DND-41 (cell line): ENCODE measurements at regions not wholly inside any gene's neighbourhood (a gene's known extent, or its start where the extent isn't known, plus 50 kb on each side); places are given as distances from the start of the nearest gene placed in this dataset.

Source experiments
- ATAC-seq: fragments of 200-7000 bp; cut with Tn5 transposase; 3 replicates; pipeline ENCODE4 v1.9.1; 2021; ENCODE audit warnings: low read depth; ENCODE audit not compliant: insufficient read depth
- DNase-seq: peaks from one replicate; pipeline ENCODE4 v3.0.0-alpha.2; 2020
- H2AFZ ChIP-seq: 2 replicates; pipeline ENCODE4 v1.6.0; 2012; ENCODE audit warnings: low read depth, low read length
- H3K27ac ChIP-seq: 2 replicates; pipeline ENCODE4 v1.5.1; 2012; ENCODE audit warnings: low read length, inconsistent platforms
- H3K27me3 ChIP-seq: fragments of 200-600 bp; sonication (generic); 2 replicates; pipeline ENCODE4 v1.6.0; 2012; ENCODE audit warnings: low read length, mild to moderate bottlenecking, inconsistent platforms; ENCODE audit not compliant: insufficient read depth, poor library complexity
- H3K36me3 ChIP-seq: 2 replicates; pipeline ENCODE4 v1.5.1; 2012; ENCODE audit warnings: low read length, inconsistent platforms; ENCODE audit not compliant: insufficient read depth
- H3K4me1 ChIP-seq: 2 replicates; pipeline ENCODE4 v1.5.1; 2012; ENCODE audit warnings: mild to moderate bottlenecking, low read length; ENCODE audit not compliant: insufficient read depth
- H3K4me2 ChIP-seq: 2 replicates; pipeline ENCODE4 v1.6.0; 2012; ENCODE audit warnings: mild to moderate bottlenecking, moderate library complexity, low read length, inconsistent platforms; ENCODE audit not compliant: insufficient read depth
- H3K4me3 ChIP-seq, 2 experiments: fragments of 200-600 bp in 1 of 2; shearing (Covaris generic) in 1 of 2; 2 replicates each; pipeline ENCODE4 v1.5.1; 2012 to 2016; ENCODE audit warnings: inconsistent platforms in 2 of 2, low read length in 2 of 2, mild to moderate bottlenecking in 2 of 2, low read depth in 1 of 2, moderate library complexity in 1 of 2
- H3K79me2 ChIP-seq: 2 replicates; pipeline ENCODE4 v1.6.0; 2012; ENCODE audit warnings: low read length, inconsistent platforms; ENCODE audit not compliant: insufficient read depth
- H3K9ac ChIP-seq: 2 replicates; pipeline ENCODE4 v1.6.0; 2012; ENCODE audit warnings: low read depth, mild to moderate bottlenecking, inconsistent platforms, low read length, moderate library complexity
- H3K9me3 ChIP-seq: 2 replicates; pipeline ENCODE4 v1.5.1; 2012; ENCODE audit warnings: low read length, moderate library complexity, mild to moderate bottlenecking, inconsistent platforms; ENCODE audit not compliant: insufficient read depth, severe bottlenecking
- H4K20me1 ChIP-seq: 2 replicates; pipeline ENCODE4 v1.6.0; 2012; ENCODE audit warnings: low read length; ENCODE audit not compliant: insufficient read depth
- CTCF ChIP-seq: IDR thresholded peaks from 2 replicates; pipeline ENCODE4 v1.5.1; 2012; ENCODE audit warnings: borderline replicate concordance, low read length, moderate library complexity, mild to moderate bottlenecking; ENCODE audit not compliant: poor library complexity, severe bottlenecking; ENCODE audit errors: extremely low read depth
- EZH2 ChIP-seq: IDR thresholded peaks from 3 replicates; pipeline ENCODE4 v1.6.1; 2012; ENCODE audit warnings: borderline replicate concordance, low read depth, mild to moderate bottlenecking, moderate library complexity, low read length, inconsistent platforms; ENCODE audit not compliant: severe bottlenecking

- H3K36me3 ChIP-seq = no peaks in the 10 kb centered on the region
- ATAC-seq (no peak), DNase-seq (no peak)
- no peak overlapping the region for H3K9ac ChIP-seq
- no peak overlapping the region for H3K4me2 ChIP-seq
- H3K27me3 ChIP-seq = no peaks in the 10 kb centered on the region
- TF ChIP-seq EZH2 = no peak
- no peak for TF ChIP-seq CTCF
- no peaks in the 10 kb centered on the region for H3K4me1 ChIP-seq
- H2AFZ ChIP-seq = no peak overlapping the region
- no peaks in the 10 kb centered on the region for H4K20me1 ChIP-seq
- no peaks in the 10 kb centered on the region for H3K9me3 ChIP-seq
- H3K4me3 ChIP-seq = no peak overlapping the region
- H3K79me2 ChIP-seq = no peaks in the 10 kb centered on the region
- H3K27ac ChIP-seq = no peak overlapping the region
These were observed 956.4 kb downstream of the BRD1 start for GRCh38 chr22:48871176-48871840.

- Histone ChIP-seq H3K27me3 (peaks cover 2% of the 10 kb centered on the region), H3K27ac (no peak overlapping the region), H3K4me1 (no peaks in the 10 kb centered on the region), H2AFZ (no peak overlapping the region), H3K79me2 (no peaks in the 10 kb centered on the region), H3K4me2 (no peak overlapping the region), H3K36me3 (no peaks in the 10 kb centered on the region), H3K9ac (no peak overlapping the region), H4K20me1 (no peaks in the 10 kb centered on the region), H3K9me3 (no peaks in the 10 kb centered on the region), H3K4me3 (no peak overlapping the region)
- TF ChIP-seq EZH2 (no peak), CTCF (no peak)
- DNase-seq (no peak), ATAC-seq (no peak)
These were observed 957.2 kb downstream of the BRD1 start for GRCh38 chr22:48870436-48870835.

GRCh38 chr22:48869788-48870187 is 957.9 kb downstream of the BRD1 start:
- Histone ChIP-seq H3K9me3 (no peaks in the 10 kb centered on the region), H2AFZ (no peak overlapping the region), H3K36me3 (no peaks in the 10 kb centered on the region), H4K20me1 (no peaks in the 10 kb centered on the region), H3K4me1 (no peaks in the 10 kb centered on the region), H3K27me3 (peaks cover 2% of the 10 kb centered on the region), H3K9ac (no peak overlapping the region), H3K4me3 (no peak overlapping the region), H3K4me2 (no peak overlapping the region), H3K79me2 (no peaks in the 10 kb centered on the region), H3K27ac (no peak overlapping the region)
- no peak for TF ChIP-seq EZH2
- no peak for TF ChIP-seq CTCF
- no peak for ATAC-seq
- DNase-seq = no peak

- ATAC-seq = no peak
- Histone ChIP-seq H3K4me3 (no peak overlapping the region), H3K27ac (no peak overlapping the region), H3K4me2 (no peak overlapping the region), H3K79me2 (no peaks in the 10 kb centered on the region), H3K4me1 (no peaks in the 10 kb centered on the region), H3K36me3 (no peaks in the 10 kb centered on the region), H3K9ac (no peak overlapping the region), H4K20me1 (no peaks in the 10 kb centered on the region), H2AFZ (no peak overlapping the region), H3K9me3 (no peaks in the 10 kb centered on the region), H3K27me3 (peaks cover 2% of the 10 kb centered on the region)
- no peak for DNase-seq
- TF ChIP-seq EZH2 (no peak), CTCF (no peak)
These were observed 958.5 kb downstream of the BRD1 start for GRCh38 chr22:48869161-48869560.
